ENCODE measurements at regions not wholly inside any gene's neighbourhood (a gene's known extent, or its start where the extent isn't known, plus 50 kb on each side); places are given as distances from the start of the nearest gene placed in this dataset.

GRCh38 chr16:65950211-65950610 lies 416.3 kb upstream of the CDH5 start:
- Histone ChIP-seq H3K79me1 (ENCODE audit: low read depth in 1 of 2, low read length in 2 of 2) (no peaks in the 10 kb centered on the region), H3K56ac (ENCODE audit: extremely low read depth, insufficient read depth, low read length) (no peak overlapping the region), H4K91ac (ENCODE audit: insufficient read depth, low read depth, low read length) (no peak overlapping the region), H2BK5ac (ENCODE audit: low read depth, low read length, poor library complexity, severe bottlenecking) (no peak overlapping the region), H3K4me1 (ENCODE audit: control insufficient read depth, insufficient read depth, low read length) (no peaks in the 10 kb centered on the region), H2AFZ (replicated peaks; ENCODE audit: low read length, poor library complexity) (no peak overlapping the region), H4K5ac (ENCODE audit: low read depth, low read length) (no peak overlapping the region), H3K9ac (ENCODE audit: low read depth, low read length) (no peak overlapping the region), H3K4ac (ENCODE audit: low read depth, low read length) (no peak overlapping the region), H3K9me1 (ENCODE audit: insufficient read depth, low read length) (no peaks in the 10 kb centered on the region), H2AK9ac (replicated peaks; ENCODE audit: low read depth, low read length, poor library complexity) (no peak overlapping the region), H3K36me3 (ENCODE audit: control insufficient read depth, insufficient read depth, low read length) (no peaks in the 10 kb centered on the region), H3K27me3 (ENCODE audit: control insufficient read depth, insufficient read depth, low read length) (peaks cover 12% of the 10 kb centered on the region), H4K20me1 (ENCODE audit: insufficient read depth, low read length) (no peaks in the 10 kb centered on the region), H4K8ac (ENCODE audit: low read depth in 2 of 2, low read length in 2 of 2) (no peak overlapping the region), H2BK20ac (ENCODE audit: low read depth, low read length) (no peak overlapping the region), H2AK5ac (ENCODE audit: low read depth, low read length) (no peak overlapping the region), H3K9me3 (ENCODE audit: control insufficient read depth, insufficient read depth, low read length) (no peaks in the 10 kb centered on the region), H2BK15ac (ENCODE audit: low read depth, low read length) (no peak overlapping the region), H3K4me3 (ENCODE audit: insufficient read depth, low read depth, low read length) (no peak overlapping the region), H2BK120ac (ENCODE audit: low read depth, low read length) (no peak overlapping the region), H3K27ac (ENCODE audit: insufficient read depth, low read length) (no peak overlapping the region), H3K23ac (ENCODE audit: low read depth, low read length) (no peak overlapping the region), H3K18ac (ENCODE audit: low read depth, low read length) (no peak overlapping the region), H3K4me2 (ENCODE audit: low read depth, low read length) (no peak overlapping the region), H3K14ac (replicated peaks; ENCODE audit: low read depth, low read length) (no peak overlapping the region)
- dilution Hi-C loops (cut with HindIII; ENCODE audit: low sequenced_read_pairs, unreplicated experiment), result no loop called here
- intact Hi-C loops (cut with micrococcal nuclease), result no loop called here
- POLR2A ChIA-PET (ENCODE audit: unreplicated experiment), result no interaction called here
- ATAC-seq (ENCODE audit: low read depth), result peak; percentile 27; the same call in 1 of the 2 replicates
- no TSS peak for BruUV-seq (replicated peaks)
- TF ChIP-seq CEBPB (IDR thresholded peaks at IDR 0.05; ENCODE audit: low read depth, low read length), result no peak
- CTCF ChIA-PET, result no interaction called here
- WGBS, 2 experiments (ENCODE audit: extremely low coverage in 2 of 2, insufficient read length in 1 of 2), result 35% methylated on average over 2 of the region's 3 CpGs; no CpG with 5 or more reads in 1 of the 2 experiments
- DNase-seq, result peak; percentile 15
- in situ Hi-C loops (cut with MboI; ENCODE audit: low sequenced_read_pairs), result no loop called here
